ENCODE measurements at regions not wholly inside any gene's neighbourhood (a gene's known extent, or its start where the extent isn't known, plus 50 kb on each side); places are given as distances from the start of the nearest gene placed in this dataset.
A peak's percentile ranks its signal among the peaks of the same experiment; 100 is the strongest.

GRCh38 chr14:61636779-61637178, 58.5 kb upstream of the HIF1A start:
- no peak overlapping the region for H3K4me3 ChIP-seq (ENCODE audit: low read depth in 1 of 2, low read length in 2 of 2)
- 84 to 95% methylated on average over 3 of the region's 3 CpGs for WGBS, 2 donors
- no peak overlapping the region for H3K27ac ChIP-seq (ENCODE audit: low read depth in 2 of 2, low read length in 1 of 2)
- H3K36me3 ChIP-seq (ENCODE audit: control insufficient read depth in 2 of 2, insufficient read depth in 2 of 2, low read length in 1 of 2) = no peaks in the 10 kb centered on the region
- H3K4me1 ChIP-seq (ENCODE audit: control insufficient read depth in 2 of 2, insufficient read depth in 2 of 2, low read length in 1 of 2) = no peaks in the 10 kb centered on the region
- no peaks in the 10 kb centered on the region for H3K27me3 ChIP-seq (ENCODE audit: control insufficient read depth in 1 of 2, insufficient read depth in 2 of 2, low read length in 2 of 2)
- no peaks in the 10 kb centered on the region for H3K9me3 ChIP-seq (ENCODE audit: control insufficient read depth in 2 of 2, insufficient read depth in 1 of 2, low read depth in 1 of 2, low read length in 1 of 2)

GRCh38 chr14:61638595-61639387, 56.5 kb upstream of the HIF1A start:
- Histone ChIP-seq H3K27ac (ENCODE audit: low read depth in 2 of 2, low read length in 1 of 2) (no peak overlapping the region), H3K27me3 (ENCODE audit: control insufficient read depth in 1 of 2, insufficient read depth in 2 of 2, low read length in 2 of 2) (no peaks in the 10 kb centered on the region), H3K9me3 (ENCODE audit: control insufficient read depth in 2 of 2, insufficient read depth in 1 of 2, low read depth in 1 of 2, low read length in 1 of 2) (no peaks in the 10 kb centered on the region), H3K4me1 (ENCODE audit: control insufficient read depth in 2 of 2, insufficient read depth in 2 of 2, low read length in 1 of 2) (no peaks in the 10 kb centered on the region), H3K36me3 (ENCODE audit: control insufficient read depth in 2 of 2, insufficient read depth in 2 of 2, low read length in 1 of 2) (no peaks in the 10 kb centered on the region), H3K4me3 (ENCODE audit: low read depth in 1 of 2, low read length in 2 of 2) (no peak overlapping the region)
- 77 to 84% methylated on average over 12 of the region's 12 CpGs for WGBS, 2 donors

- Histone ChIP-seq H3K4me3 (ENCODE audit: low read depth in 1 of 2, low read length in 2 of 2) (no peak overlapping the region), H3K36me3 (ENCODE audit: control insufficient read depth in 2 of 2, insufficient read depth in 2 of 2, low read length in 1 of 2) (no peaks in the 10 kb centered on the region), H3K9me3 (ENCODE audit: control insufficient read depth in 2 of 2, insufficient read depth in 1 of 2, low read depth in 1 of 2, low read length in 1 of 2) (no peaks in the 10 kb centered on the region), H3K4me1 (ENCODE audit: control insufficient read depth in 2 of 2, insufficient read depth in 2 of 2, low read length in 1 of 2) (no peaks in the 10 kb centered on the region), H3K27me3 (ENCODE audit: control insufficient read depth in 1 of 2, insufficient read depth in 2 of 2, low read length in 2 of 2) (no peaks in the 10 kb centered on the region), H3K27ac (ENCODE audit: low read depth in 2 of 2, low read length in 1 of 2) (no peak overlapping the region)
- WGBS, 2 donors = 88 to 89% methylated on average over 14 of the region's 14 CpGs
Observed at GRCh38 chr14:61640158-61641136, 54.9 kb upstream of the HIF1A start.

GRCh38 chr14:61641914-61642613, 53.2 kb upstream of the HIF1A start:
- Histone ChIP-seq H3K27me3 (ENCODE audit: control insufficient read depth in 1 of 2, insufficient read depth in 2 of 2, low read length in 2 of 2) (no peaks in the 10 kb centered on the region), H3K4me3 (ENCODE audit: low read depth in 1 of 2, low read length in 2 of 2) (no peak overlapping the region), H3K27ac (ENCODE audit: low read depth in 2 of 2, low read length in 1 of 2) (peak overlapping the region; percentile 23 to 35), H3K4me1 (ENCODE audit: control insufficient read depth in 2 of 2, insufficient read depth in 2 of 2, low read length in 1 of 2) (no peaks in the 10 kb centered on the region), H3K9me3 (ENCODE audit: control insufficient read depth in 2 of 2, insufficient read depth in 1 of 2, low read depth in 1 of 2, low read length in 1 of 2) (no peaks in the 10 kb centered on the region), H3K36me3 (ENCODE audit: control insufficient read depth in 2 of 2, insufficient read depth in 2 of 2, low read length in 1 of 2) (no peaks in the 10 kb centered on the region)
- 44 to 58% methylated on average over 6 of the region's 6 CpGs for WGBS, 2 donors

GRCh38 chr14:61642614-61642982, 52.7 kb upstream of the HIF1A start:
- H3K9me3 ChIP-seq (ENCODE audit: control insufficient read depth in 2 of 2, insufficient read depth in 1 of 2, low read depth in 1 of 2, low read length in 1 of 2) = no peaks in the 10 kb centered on the region
- no peak overlapping the region for H3K4me3 ChIP-seq (ENCODE audit: low read depth in 1 of 2, low read length in 2 of 2)
- peak overlapping the region; percentile 15 to 48 for H3K27ac ChIP-seq (ENCODE audit: low read depth in 2 of 2, low read length in 1 of 2)
- no peaks in the 10 kb centered on the region for H3K4me1 ChIP-seq (ENCODE audit: control insufficient read depth in 2 of 2, insufficient read depth in 2 of 2, low read length in 1 of 2)
- no peaks in the 10 kb centered on the region for H3K27me3 ChIP-seq (ENCODE audit: control insufficient read depth in 1 of 2, insufficient read depth in 2 of 2, low read length in 2 of 2)
- H3K36me3 ChIP-seq (ENCODE audit: control insufficient read depth in 2 of 2, insufficient read depth in 2 of 2, low read length in 1 of 2) = no peaks in the 10 kb centered on the region
- WGBS, 2 donors = 76 to 87% methylated on average over 4 of the region's 4 CpGs

GRCh38 chr14:61643555-61643954, 51.8 kb upstream of the HIF1A start:
- Histone ChIP-seq H3K36me3 (ENCODE audit: control insufficient read depth in 2 of 2, insufficient read depth in 2 of 2, low read length in 1 of 2) (no peaks in the 10 kb centered on the region), H3K4me1 (ENCODE audit: control insufficient read depth in 2 of 2, insufficient read depth in 2 of 2, low read length in 1 of 2) (no peaks in the 10 kb centered on the region), H3K27ac (ENCODE audit: low read depth in 2 of 2, low read length in 1 of 2) (no peak overlapping the region), H3K27me3 (ENCODE audit: control insufficient read depth in 1 of 2, insufficient read depth in 2 of 2, low read length in 2 of 2) (no peaks in the 10 kb centered on the region), H3K9me3 (ENCODE audit: control insufficient read depth in 2 of 2, insufficient read depth in 1 of 2, low read depth in 1 of 2, low read length in 1 of 2) (no peaks in the 10 kb centered on the region), H3K4me3 (ENCODE audit: low read depth in 1 of 2, low read length in 2 of 2) (no peak overlapping the region)
- 89 to 92% methylated on average over 3 of the region's 3 CpGs for WGBS, 2 donors

DNA sequence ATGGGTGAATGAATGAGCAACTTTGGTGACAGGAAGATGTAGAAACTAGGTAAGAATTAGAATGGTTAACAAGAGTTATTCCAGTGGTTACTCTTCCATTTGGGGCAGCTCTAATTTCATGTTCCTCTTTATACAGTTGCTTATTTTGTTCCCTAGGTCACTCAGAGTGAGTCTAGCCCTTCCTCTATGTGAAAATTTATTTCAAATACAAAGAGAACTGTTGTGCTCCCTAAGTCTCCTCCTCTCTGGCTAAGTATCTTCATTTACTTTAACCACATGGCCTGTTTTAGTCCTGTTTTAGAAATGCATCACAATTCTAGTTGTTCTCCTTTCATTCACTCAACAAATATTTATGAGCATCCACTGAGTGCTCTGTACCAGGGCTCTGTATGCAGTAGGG, 51.1 kb upstream of the HIF1A start:
- H3K36me3 ChIP-seq (ENCODE audit: control insufficient read depth in 2 of 2, insufficient read depth in 2 of 2, low read length in 1 of 2) = no peaks in the 10 kb centered on the region
- no peak overlapping the region for H3K27ac ChIP-seq (ENCODE audit: low read depth in 2 of 2, low read length in 1 of 2)
- no peak overlapping the region for H3K4me3 ChIP-seq (ENCODE audit: low read depth in 1 of 2, low read length in 2 of 2)
- no peaks in the 10 kb centered on the region for H3K27me3 ChIP-seq (ENCODE audit: control insufficient read depth in 1 of 2, insufficient read depth in 2 of 2, low read length in 2 of 2)
- no peaks in the 10 kb centered on the region for H3K9me3 ChIP-seq (ENCODE audit: control insufficient read depth in 2 of 2, insufficient read depth in 1 of 2, low read depth in 1 of 2, low read length in 1 of 2)
- no peaks in the 10 kb centered on the region for H3K4me1 ChIP-seq (ENCODE audit: control insufficient read depth in 2 of 2, insufficient read depth in 2 of 2, low read length in 1 of 2)

- Histone ChIP-seq H3K4me3 (ENCODE audit: low read depth in 1 of 2, low read length in 2 of 2) (no peak overlapping the region), H3K4me1 (ENCODE audit: control insufficient read depth in 2 of 2, insufficient read depth in 2 of 2, low read length in 1 of 2) (no peaks in the 10 kb centered on the region), H3K27ac (ENCODE audit: low read depth in 2 of 2, low read length in 1 of 2) (no peak overlapping the region), H3K9me3 (ENCODE audit: control insufficient read depth in 2 of 2, insufficient read depth in 1 of 2, low read depth in 1 of 2, low read length in 1 of 2) (no peaks in the 10 kb centered on the region), H3K36me3 (ENCODE audit: control insufficient read depth in 2 of 2, insufficient read depth in 2 of 2, low read length in 1 of 2) (no peaks in the 10 kb centered on the region), H3K27me3 (ENCODE audit: control insufficient read depth in 1 of 2, insufficient read depth in 2 of 2, low read length in 2 of 2) (no peaks in the 10 kb centered on the region)
- 43 to 63% methylated on average over 2 of the region's 2 CpGs for WGBS, 2 donors
Observed at GRCh38 chr14:61644834-61645233, 50.5 kb upstream of the HIF1A start.

- Histone ChIP-seq H3K4me1 (ENCODE audit: control insufficient read depth in 2 of 2, insufficient read depth in 2 of 2, low read length in 1 of 2) (no peaks in the 10 kb centered on the region), H3K4me3 (ENCODE audit: low read depth in 1 of 2, low read length in 2 of 2) (no peak overlapping the region), H3K9me3 (ENCODE audit: control insufficient read depth in 2 of 2, insufficient read depth in 1 of 2, low read depth in 1 of 2, low read length in 1 of 2) (no peaks in the 10 kb centered on the region), H3K27me3 (ENCODE audit: control insufficient read depth in 1 of 2, insufficient read depth in 2 of 2, low read length in 2 of 2) (no peaks in the 10 kb centered on the region), H3K27ac (ENCODE audit: low read depth in 2 of 2, low read length in 1 of 2) (no peak overlapping the region), H3K36me3 (ENCODE audit: control insufficient read depth in 2 of 2, insufficient read depth in 2 of 2, low read length in 1 of 2) (no peaks in the 10 kb centered on the region)
Observed at GRCh38 chr14:61645247-61645646, 50.1 kb upstream of the HIF1A start.
